PC-9 (cell line): ENCODE measurements at regions not wholly inside any gene's neighbourhood (a gene's known extent, or its start where the extent isn't known, plus 50 kb on each side); places are given as distances from the start of the nearest gene placed in this dataset.

Experiments used
- EZH2 ChIP-seq: fragments of 200-600 bp; sonication (generic); IDR thresholded peaks from 2 replicates; pipeline ENCODE4 v1.8.0; 2017; ENCODE audit warnings: antibody characterized with exemption, low read depth
- TF ChIP-seq, protein P1 (sequence below): fragments of 200-600 bp; sonication (generic); conservative IDR thresholded peaks from 2 replicates; pipeline ENCODE4 v1.6.1; 2017; ENCODE audit warnings: mixed run types, antibody characterized with exemption, mild to moderate bottlenecking, moderate library complexity

DNA sequence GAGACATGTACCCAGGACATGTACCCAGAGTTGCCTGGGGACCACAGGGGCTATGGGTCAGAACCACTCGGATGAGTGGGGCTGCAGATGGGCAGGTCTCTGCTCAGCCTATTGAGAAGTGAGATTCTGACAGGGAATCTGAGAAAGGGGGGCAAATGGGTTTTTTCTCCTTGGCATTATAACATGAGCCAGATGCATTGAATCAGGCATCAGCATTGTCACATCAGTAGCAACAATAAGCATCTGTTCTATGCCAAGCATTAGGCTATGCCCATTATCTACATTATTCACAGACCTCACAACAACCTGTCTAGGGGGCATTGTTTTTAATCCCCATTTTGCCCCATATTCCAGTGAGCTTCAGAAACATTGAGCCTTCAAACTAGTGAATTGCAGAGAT lies 108.2 kb downstream of the PLCE1 start:
- TF ChIP-seq, protein P1, sequence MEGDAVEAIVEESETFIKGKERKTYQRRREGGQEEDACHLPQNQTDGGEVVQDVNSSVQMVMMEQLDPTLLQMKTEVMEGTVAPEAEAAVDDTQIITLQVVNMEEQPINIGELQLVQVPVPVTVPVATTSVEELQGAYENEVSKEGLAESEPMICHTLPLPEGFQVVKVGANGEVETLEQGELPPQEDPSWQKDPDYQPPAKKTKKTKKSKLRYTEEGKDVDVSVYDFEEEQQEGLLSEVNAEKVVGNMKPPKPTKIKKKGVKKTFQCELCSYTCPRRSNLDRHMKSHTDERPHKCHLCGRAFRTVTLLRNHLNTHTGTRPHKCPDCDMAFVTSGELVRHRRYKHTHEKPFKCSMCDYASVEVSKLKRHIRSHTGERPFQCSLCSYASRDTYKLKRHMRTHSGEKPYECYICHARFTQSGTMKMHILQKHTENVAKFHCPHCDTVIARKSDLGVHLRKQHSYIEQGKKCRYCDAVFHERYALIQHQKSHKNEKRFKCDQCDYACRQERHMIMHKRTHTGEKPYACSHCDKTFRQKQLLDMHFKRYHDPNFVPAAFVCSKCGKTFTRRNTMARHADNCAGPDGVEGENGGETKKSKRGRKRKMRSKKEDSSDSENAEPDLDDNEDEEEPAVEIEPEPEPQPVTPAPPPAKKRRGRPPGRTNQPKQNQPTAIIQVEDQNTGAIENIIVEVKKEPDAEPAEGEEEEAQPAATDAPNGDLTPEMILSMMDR = no peak
- no peak for TF ChIP-seq EZH2
